CMK (cell line): ENCODE measurements at regions not wholly inside any gene's neighbourhood (a gene's known extent, or its start where the extent isn't known, plus 50 kb on each side); places are given as distances from the start of the nearest gene placed in this dataset.
"Not testable (repeated sequence)": the region's sequence is repeated elsewhere in the genome, so short reads cannot be mapped to it uniquely, and the experiment has no call there.

Experiments used
- DNase-seq: peaks from one replicate; pipeline ENCODE4 v3.0.0-alpha.2; 2010; ENCODE audit warnings: low read depth

DNA sequence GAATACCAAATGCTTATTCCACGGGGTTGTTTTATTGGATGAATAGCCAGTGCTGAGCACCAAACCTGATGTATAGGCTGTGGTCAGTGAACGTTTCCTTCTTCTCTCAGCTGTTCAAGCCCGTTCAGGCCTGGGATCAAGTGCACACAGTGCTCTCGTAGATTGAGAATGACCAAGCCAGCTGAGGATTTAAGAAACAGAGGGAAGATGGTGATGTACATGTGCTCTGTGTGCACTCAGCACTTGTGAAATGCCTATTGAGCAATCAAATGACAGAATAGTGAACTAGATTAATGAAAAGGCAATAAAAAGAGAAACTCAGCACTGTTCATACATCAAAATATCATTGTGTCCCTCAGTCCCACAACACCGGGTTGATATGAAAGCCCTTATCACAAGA lies 302.5 kb downstream of the BMPER start:
- no peak for DNase-seq

- no peak for DNase-seq
Observed at GRCh38 chr7:34208878-34209621, 303.7 kb downstream of the BMPER start.

- DNase-seq: no peak
Observed at GRCh38 chr7:34211018-34211417, 305.7 kb downstream of the BMPER start.

DNA sequence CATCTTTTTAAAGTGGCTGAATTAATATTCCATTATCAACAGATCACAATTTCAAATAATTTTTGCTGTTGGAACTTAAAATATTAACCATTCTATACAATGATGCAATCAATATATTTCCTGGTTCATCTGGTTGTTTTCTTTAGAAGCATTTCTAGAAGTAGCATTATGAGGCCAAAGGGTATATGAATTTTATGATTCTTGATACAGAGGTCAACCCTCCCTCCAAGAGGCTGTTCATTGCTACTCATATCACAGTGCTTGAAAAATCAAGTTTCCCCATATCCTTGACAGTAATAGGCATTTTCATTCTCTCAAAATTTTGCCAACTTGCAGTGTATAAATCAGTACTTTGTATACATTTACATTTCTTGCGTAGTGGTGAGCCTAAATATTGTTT lies 312.6 kb downstream of the BMPER start:
- DNase-seq: no peak

GRCh38 chr7:34219153-34219718 lies 313.9 kb downstream of the BMPER start:
- no peak for DNase-seq

GRCh38 chr7:34220506-34221185 lies 315.3 kb downstream of the BMPER start:
- no peak for DNase-seq

DNA sequence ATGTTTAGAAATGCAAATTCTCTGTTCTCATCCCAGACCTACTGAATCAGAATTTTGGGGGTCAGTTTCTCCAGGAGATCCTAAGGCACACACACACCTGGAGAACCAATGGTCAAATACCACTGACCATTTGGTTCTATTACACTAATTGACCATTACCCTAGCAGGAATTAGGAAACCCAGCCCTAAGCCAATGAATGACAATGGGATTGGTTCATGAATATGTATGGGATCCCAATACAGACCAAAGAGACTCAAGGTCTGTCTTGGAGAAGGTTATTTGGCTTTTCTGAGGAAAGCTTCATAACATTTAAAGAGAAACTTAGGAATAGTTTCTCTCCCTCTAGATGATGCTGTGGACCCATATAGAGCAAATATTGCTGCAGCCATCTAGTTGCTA lies 317.0 kb downstream of the BMPER start:
- no peak for DNase-seq

- no peak for DNase-seq
Observed at GRCh38 chr7:34222722-34223121, 317.4 kb downstream of the BMPER start.

- no peak for DNase-seq
Observed at GRCh38 chr7:34224281-34224680, 318.9 kb downstream of the BMPER start.

- no peak for DNase-seq
Observed at GRCh38 chr7:34225193-34225592, 319.9 kb downstream of the BMPER start.

DNA sequence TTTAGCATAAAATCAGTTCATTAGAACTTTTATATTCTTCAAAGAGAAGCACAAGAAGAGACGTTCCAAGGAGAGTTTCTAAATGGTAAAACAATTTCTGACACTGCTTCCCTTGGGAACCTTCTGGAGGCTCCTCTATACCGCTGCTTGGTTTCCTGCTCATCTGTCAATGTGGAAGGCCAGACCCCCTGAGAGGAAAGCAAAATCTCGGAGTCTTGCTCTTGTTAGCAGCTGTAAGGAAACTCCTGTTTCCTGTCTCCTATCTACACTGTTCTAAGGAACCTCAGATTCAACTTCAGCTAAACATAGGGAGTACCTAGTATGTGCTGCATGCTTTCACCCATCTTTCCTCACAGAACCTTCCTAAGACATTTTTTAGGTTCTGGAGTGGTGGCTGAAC lies 322.2 kb downstream of the BMPER start:
- DNase-seq: no peak

DNA sequence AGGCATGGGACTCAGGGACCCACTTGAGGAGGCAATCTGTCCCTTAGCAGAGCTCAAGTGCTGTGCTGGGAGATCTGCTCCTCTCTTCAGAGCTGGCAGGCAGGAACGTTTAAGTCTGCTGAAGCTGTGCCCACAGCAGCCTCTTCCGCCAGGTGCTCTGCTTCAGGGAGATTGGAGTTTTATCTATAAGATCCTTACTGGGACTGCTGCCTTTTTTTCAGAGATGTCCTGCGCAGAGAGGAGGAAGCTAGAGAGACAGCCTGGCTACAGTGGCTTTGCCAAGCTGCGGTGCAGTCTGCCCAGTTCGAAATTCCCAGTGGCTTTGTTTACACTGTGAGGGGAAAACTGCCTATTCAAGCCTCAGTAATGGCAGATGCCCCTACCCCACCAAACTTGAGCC lies 329.8 kb downstream of the BMPER start:
- not testable (repeated sequence) for DNase-seq

DNA sequence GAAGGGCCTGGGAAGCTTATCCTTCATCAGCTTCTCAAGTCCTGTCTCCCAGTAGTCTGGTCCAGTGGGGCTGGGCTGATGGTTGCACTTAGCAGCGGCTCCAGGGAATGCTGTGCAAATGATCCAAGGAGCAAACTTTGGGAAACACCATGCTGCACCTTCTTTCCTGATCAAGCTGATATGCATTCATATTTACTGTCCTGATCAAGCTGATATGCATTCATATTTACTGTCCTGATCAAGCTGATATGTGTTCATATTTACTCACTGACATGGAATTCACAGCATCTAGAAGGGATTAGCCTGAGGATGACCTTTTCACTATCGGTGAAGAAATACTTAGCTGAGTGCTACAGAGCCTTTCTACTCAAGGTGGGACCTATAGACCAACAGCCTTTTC lies 330.7 kb downstream of the BMPER start:
- no peak for DNase-seq

DNA sequence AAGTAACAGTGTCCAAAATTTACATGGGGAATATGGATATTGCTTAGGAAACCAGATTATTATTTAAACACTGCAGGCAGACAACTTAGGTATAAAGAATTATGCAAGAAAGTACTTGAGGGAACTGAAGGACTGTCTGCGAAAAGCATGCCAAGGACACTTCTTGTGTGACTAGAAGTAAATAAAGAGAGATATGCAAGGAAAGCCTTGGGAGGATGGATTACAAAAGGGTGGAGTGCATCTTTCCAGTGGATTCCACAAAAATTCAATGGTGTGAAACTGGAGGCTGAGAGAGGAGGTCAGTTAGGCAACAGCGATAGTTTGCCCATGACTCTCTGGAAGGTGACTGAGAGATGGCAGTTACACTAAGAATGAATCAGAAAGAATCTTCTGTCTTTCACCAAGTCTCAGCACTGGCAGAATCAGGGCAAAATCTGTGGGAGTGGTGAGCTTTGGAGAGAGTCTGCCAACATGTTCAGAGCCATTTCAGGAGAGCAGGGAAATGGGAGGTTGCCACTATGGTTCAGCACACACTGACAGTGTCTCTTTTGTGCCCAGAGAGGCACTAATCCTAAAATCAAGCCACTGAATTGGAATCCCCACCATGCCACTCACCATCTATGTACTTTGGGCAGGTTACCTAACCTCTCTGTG lies 331.6 kb downstream of the BMPER start:
- no peak for DNase-seq

DNA sequence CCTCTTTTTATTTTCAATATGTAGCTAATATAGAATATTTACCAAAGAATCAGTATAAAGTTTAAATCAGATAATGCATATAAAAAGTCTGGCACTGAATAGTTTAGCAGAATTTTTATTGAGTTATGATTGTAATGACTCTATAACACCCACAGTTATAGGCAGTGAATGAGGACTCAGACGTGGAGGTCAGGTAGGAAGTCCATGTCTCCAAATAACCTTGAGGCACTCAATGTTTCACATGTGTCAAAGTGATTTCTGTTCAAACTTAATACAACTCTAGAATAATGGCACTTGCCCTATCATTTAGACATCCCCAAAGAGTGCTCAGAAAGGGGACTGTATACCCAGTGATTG lies 332.1 kb downstream of the BMPER start:
- no peak for DNase-seq

DNA sequence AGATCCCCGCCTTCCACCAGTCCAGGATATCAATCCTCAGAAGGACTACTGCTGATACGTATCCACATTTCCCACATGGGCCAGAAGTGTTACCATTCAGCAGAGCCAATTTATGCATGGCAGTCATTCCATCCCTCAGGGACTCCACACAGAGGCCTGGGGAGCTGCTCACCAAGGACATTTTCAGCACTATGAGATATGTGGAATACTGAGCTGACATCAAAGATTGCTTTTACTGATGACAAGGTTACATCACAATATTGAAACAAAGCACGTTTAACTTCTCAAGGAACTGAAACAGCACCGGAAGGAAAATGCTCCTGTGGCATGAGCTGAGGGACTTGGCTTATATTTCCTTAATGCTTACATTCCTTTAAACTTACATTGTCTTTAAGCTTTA lies 335.1 kb downstream of the BMPER start:
- no peak for DNase-seq

- DNase-seq: no peak
Observed at GRCh38 chr7:34242391-34242790, 337.1 kb downstream of the BMPER start.

GRCh38 chr7:34245246-34245645 lies 339.9 kb downstream of the BMPER start:
- DNase-seq: no peak

DNA sequence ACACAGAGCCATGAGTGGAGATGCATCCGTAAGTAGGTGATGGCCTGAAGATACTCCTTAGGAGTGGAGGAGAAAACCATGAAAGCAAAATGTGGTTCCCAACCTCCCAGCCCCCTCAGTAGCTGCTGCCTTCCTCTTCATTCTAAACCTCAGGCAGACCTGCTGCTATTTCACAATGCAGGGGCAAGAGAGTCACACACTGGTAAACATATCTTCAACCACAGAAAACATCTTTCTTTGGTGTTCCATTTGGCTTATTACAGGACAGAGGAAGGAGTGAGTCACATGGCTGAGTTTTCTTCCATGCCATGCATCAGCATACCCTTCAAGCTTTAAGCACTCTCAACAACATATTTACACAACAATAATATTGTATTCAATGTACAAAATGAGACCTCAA lies 342.1 kb downstream of the BMPER start:
- no peak for DNase-seq

GRCh38 chr7:34249192-34249591 lies 343.9 kb downstream of the BMPER start:
- no peak for DNase-seq

GRCh38 chr7:34260279-34260678 lies 354.9 kb downstream of the BMPER start:
- no peak for DNase-seq

GRCh38 chr7:34263168-34263567 lies 357.8 kb downstream of the BMPER start:
- DNase-seq: no peak

GRCh38 chr7:34269084-34269483 lies 363.7 kb downstream of the BMPER start:
- no peak for DNase-seq
